ENCODE measurements at regions not wholly inside any gene's neighbourhood (a gene's known extent, or its start where the extent isn't known, plus 50 kb on each side); places are given as distances from the start of the nearest gene placed in this dataset.

GRCh38 chr18:8989855-8990254, 112.6 kb upstream of the NDUFV2 start:
- TF ChIP-seq, protein P1, sequence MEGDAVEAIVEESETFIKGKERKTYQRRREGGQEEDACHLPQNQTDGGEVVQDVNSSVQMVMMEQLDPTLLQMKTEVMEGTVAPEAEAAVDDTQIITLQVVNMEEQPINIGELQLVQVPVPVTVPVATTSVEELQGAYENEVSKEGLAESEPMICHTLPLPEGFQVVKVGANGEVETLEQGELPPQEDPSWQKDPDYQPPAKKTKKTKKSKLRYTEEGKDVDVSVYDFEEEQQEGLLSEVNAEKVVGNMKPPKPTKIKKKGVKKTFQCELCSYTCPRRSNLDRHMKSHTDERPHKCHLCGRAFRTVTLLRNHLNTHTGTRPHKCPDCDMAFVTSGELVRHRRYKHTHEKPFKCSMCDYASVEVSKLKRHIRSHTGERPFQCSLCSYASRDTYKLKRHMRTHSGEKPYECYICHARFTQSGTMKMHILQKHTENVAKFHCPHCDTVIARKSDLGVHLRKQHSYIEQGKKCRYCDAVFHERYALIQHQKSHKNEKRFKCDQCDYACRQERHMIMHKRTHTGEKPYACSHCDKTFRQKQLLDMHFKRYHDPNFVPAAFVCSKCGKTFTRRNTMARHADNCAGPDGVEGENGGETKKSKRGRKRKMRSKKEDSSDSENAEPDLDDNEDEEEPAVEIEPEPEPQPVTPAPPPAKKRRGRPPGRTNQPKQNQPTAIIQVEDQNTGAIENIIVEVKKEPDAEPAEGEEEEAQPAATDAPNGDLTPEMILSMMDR (IDR thresholded peaks at IDR 0.05; ENCODE audit: low read depth, low read length, poor library complexity, severe bottlenecking) = no peak
- TF ChIP-seq EZH2phosphoT487 (IDR thresholded peaks at IDR 0.05; ENCODE audit: borderline replicate concordance, low read length) = no peak
